Activated CD4-positive, alpha-beta T cell treated with anti-CD3 and anti-CD28 coated beads, Interleukin-2, amount 10 ng/mL, durations not matched to agents 7 days and 5 days (primary cell): ENCODE measurements at regions not wholly inside any gene's neighbourhood (a gene's known extent, or its start where the extent isn't known, plus 50 kb on each side); places are given as distances from the start of the nearest gene placed in this dataset.
"Not testable (repeated sequence)": the region's sequence is repeated elsewhere in the genome, so short reads cannot be mapped to it uniquely, and the experiment has no call there.

Experiments used
- CTCF ChIA-PET: fragments of 350-600 bp; sonication (Branson Sonifier 250); formaldehyde crosslinking; loops from one replicate; lab custom pipeline; 2021; ENCODE audit warnings: antibody characterized with exemption; lab: Charles Lee
- POLR2A ChIA-PET: fragments of 350-600 bp; sonication (Branson Sonifier 250); formaldehyde crosslinking; loops from one replicate; lab custom pipeline; 2021; ENCODE audit warnings: antibody characterized with exemption; lab: Charles Lee
- DNase-seq: peaks from one replicate; pipeline ENCODE4 v3.0.0-alpha.2; 2020
- H3K27ac Mint-ChIP-seq: one replicate; pipeline ENCODE4 v1.8.0; 2021; ENCODE audit warnings: mild to moderate bottlenecking, moderate library complexity, mixed read lengths
- H3K27me3 Mint-ChIP-seq: one replicate; pipeline ENCODE4 v1.8.0; 2021; ENCODE audit warnings: mixed read lengths
- H3K36me3 Mint-ChIP-seq: one replicate; pipeline ENCODE4 v1.8.0; 2021; ENCODE audit warnings: low read depth, mixed read lengths
- H3K4me1 Mint-ChIP-seq: one replicate; pipeline ENCODE4 v1.8.0; 2021; ENCODE audit warnings: mixed read lengths
- H3K4me3 Mint-ChIP-seq: one replicate; pipeline ENCODE4 v1.8.0; 2021; ENCODE audit warnings: mild to moderate bottlenecking, moderate library complexity, mixed read lengths
- H3K9me3 Mint-ChIP-seq: one replicate; pipeline ENCODE4 v1.8.0; 2021; ENCODE audit warnings: mixed read lengths

GRCh38 chr2:87455854-87456249 lies 292.0 kb upstream of the PLGLB2 start:
- H3K27me3 Mint-ChIP-seq, CTCF ChIA-PET, H3K36me3 Mint-ChIP-seq, POLR2A ChIA-PET, H3K27ac Mint-ChIP-seq, H3K9me3 Mint-ChIP-seq: not testable (repeated sequence)
- Mint-ChIP-seq H3K4me3 (peak overlapping the region; percentile 69), H3K4me1 (peaks cover 20% of the 10 kb centered on the region)
- DNase-seq = peak; percentile 35

DNA sequence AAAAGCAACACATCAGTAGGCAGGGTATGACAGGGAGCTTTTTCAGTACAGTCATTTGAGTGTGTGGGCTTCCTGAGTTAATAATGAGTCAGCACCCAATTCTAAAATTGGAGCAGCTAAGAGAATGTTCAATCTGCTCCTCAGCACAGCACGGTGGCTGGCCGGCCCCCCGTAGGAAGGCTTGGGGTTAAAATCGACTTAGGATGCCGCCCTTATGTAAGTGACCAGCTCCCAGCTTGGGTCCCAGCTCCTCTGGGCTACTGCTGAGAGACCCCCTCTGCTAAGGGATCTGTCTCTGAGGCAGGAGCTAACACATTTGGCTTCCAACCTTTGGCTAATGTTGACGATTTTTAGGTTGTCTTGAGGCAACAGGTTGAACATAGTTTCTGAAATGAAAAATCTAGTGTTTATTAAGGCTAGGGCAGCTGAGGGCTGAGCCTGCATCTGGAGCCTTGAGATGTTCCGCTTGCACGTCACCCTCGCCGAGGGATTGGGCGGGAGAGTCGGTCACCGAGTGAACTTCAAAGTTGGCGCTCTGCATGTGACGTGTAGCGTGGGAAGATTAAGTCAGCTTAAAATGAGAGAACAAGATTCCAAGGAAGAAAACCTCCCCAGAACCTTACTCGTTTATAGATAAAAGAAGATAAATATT lies 291.3 kb upstream of the PLGLB2 start:
- DNase-seq, H3K9me3 Mint-ChIP-seq, CTCF ChIA-PET, H3K36me3 Mint-ChIP-seq, POLR2A ChIA-PET, H3K27me3 Mint-ChIP-seq: not testable (repeated sequence)
- H3K4me1 Mint-ChIP-seq = peaks cover 20% of the 10 kb centered on the region
- H3K4me3 Mint-ChIP-seq = peak overlapping the region; percentile 73
- peak overlapping the region; percentile 86 for H3K27ac Mint-ChIP-seq

GRCh38 chr2:87457129-87457499 lies 290.8 kb upstream of the PLGLB2 start:
- peaks cover 20% of the 10 kb centered on the region for H3K4me1 Mint-ChIP-seq
- H3K27ac Mint-ChIP-seq, DNase-seq, CTCF ChIA-PET, POLR2A ChIA-PET, H3K9me3 Mint-ChIP-seq, H3K36me3 Mint-ChIP-seq, H3K27me3 Mint-ChIP-seq, H3K4me3 Mint-ChIP-seq: not testable (repeated sequence)

- H3K36me3 Mint-ChIP-seq, CTCF ChIA-PET, H3K27me3 Mint-ChIP-seq, H3K9me3 Mint-ChIP-seq, H3K27ac Mint-ChIP-seq, POLR2A ChIA-PET, DNase-seq: not testable (repeated sequence)
- H3K4me3 Mint-ChIP-seq = peak overlapping the region; percentile 66
- H3K4me1 Mint-ChIP-seq = peaks cover 17% of the 10 kb centered on the region
Measured at GRCh38 chr2:87458938-87459337, 288.9 kb upstream of the PLGLB2 start.

DNA sequence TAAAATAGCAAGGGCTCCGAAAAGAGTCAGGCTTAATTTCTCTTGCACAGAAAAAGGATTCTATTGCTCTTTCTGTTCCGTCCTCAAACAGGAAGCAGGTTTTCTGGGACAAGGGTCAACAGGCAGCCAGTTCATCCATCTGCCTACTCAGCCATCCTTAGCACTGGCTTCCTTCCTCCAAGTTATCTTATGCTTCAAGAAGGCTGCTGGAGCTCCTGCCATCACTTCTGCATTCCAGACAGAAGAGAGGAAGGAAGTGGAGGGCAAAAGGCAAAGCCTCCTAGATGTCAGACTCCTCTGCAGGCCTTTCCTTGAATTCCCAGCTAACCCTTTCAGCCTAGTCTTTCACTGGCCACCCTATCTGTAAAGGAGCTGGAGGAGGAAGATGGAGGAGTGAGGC lies 287.8 kb upstream of the PLGLB2 start:
- H3K9me3 Mint-ChIP-seq, H3K4me3 Mint-ChIP-seq, CTCF ChIA-PET, H3K27me3 Mint-ChIP-seq, DNase-seq, POLR2A ChIA-PET, H3K27ac Mint-ChIP-seq, H3K36me3 Mint-ChIP-seq: not testable (repeated sequence)
- peaks cover 17% of the 10 kb centered on the region for H3K4me1 Mint-ChIP-seq

GRCh38 chr2:87460662-87461061 lies 287.2 kb upstream of the PLGLB2 start:
- H3K9me3 Mint-ChIP-seq, CTCF ChIA-PET, H3K27ac Mint-ChIP-seq: not testable (repeated sequence)

DNA sequence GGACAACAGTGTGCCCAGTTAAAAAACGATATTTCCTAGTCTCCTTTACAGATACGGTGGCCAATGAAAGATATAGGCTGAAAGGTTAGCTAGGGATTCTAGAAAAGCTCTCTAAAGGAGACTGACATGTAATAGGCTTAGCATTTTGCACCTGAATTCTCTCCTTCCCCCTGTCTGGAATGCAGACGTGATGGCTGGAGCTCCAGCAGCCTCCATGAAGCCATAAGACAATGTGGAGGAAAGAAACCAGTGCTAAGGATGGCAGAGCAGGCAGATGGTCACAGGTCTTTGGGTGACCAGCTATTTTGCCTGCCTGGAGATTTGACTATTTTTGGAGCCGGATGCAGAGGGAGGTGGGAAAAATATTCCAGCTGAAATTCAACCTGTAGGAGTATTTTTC lies 286.2 kb upstream of the PLGLB2 start:
- CTCF ChIA-PET, H3K36me3 Mint-ChIP-seq, H3K4me3 Mint-ChIP-seq, POLR2A ChIA-PET, H3K27ac Mint-ChIP-seq, H3K9me3 Mint-ChIP-seq, DNase-seq, H3K27me3 Mint-ChIP-seq: not testable (repeated sequence)
- H3K4me1 Mint-ChIP-seq = peaks cover 29% of the 10 kb centered on the region

More at GRCh38 chr2:87460662-87461061, 287.2 kb upstream of the PLGLB2 start:
- DNase-seq, POLR2A ChIA-PET, H3K36me3 Mint-ChIP-seq, H3K4me3 Mint-ChIP-seq, H3K27me3 Mint-ChIP-seq: not testable (repeated sequence)
- peaks cover 22% of the 10 kb centered on the region for H3K4me1 Mint-ChIP-seq

DNA sequence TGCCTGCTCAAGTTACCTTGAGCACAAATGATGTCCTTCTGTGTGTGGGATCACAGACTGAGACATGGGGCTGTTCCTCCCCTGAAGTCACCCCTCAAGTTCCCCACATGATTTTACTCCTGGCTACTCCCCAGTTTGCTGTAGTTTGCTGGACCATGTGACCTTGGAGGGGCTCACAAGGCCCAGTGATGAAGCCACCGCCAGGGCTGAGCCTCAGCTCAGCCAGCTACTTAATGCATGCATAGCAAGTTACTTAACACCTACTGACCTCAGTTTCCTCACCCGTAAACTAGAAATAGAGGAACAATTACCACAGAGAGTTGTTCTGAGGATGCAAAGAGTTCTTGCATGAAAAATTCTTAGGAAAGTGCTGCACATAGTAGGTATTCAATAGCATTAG lies 283.7 kb upstream of the PLGLB2 start:
- H3K36me3 Mint-ChIP-seq, POLR2A ChIA-PET, CTCF ChIA-PET, H3K4me3 Mint-ChIP-seq, H3K27me3 Mint-ChIP-seq, DNase-seq, H3K9me3 Mint-ChIP-seq: not testable (repeated sequence)
- peak overlapping the region; percentile 68 for H3K27ac Mint-ChIP-seq
- peaks cover 38% of the 10 kb centered on the region for H3K4me1 Mint-ChIP-seq

GRCh38 chr2:87465730-87466129 lies 282.2 kb upstream of the PLGLB2 start:
- H3K27ac Mint-ChIP-seq, H3K27me3 Mint-ChIP-seq, DNase-seq, CTCF ChIA-PET, H3K4me3 Mint-ChIP-seq, H3K9me3 Mint-ChIP-seq, POLR2A ChIA-PET, H3K36me3 Mint-ChIP-seq: not testable (repeated sequence)
- peaks cover 42% of the 10 kb centered on the region for H3K4me1 Mint-ChIP-seq

DNA sequence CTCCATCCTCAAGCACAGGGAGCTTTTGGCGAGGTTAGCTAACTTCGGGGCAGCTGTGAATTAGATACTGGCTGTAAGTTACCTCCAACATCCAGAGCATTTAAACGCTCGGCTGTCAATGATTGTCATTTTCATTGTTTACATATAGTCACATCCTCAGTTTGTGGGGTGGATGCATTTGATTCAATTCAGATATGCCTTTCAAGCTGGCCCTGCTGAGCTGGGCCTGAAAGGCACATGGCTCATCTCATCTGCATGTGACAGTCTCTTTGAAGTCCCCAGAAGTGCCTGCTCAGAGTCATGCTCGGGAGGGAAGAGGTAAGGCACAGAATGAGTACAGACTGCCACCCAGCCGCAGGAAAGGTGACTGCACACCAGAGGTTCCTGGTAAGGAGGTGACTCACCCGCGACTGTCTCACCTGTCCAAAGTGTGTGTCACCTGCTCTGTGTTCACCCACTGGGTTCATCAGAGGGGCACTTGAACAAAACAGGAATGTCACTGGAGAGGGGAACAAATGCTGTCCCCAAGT lies 281.2 kb upstream of the PLGLB2 start:
- peak; percentile 68 for DNase-seq
- Mint-ChIP-seq H3K4me1 (peaks cover 48% of the 10 kb centered on the region), H3K27ac (peak overlapping the region; percentile 68)
- H3K27me3 Mint-ChIP-seq, CTCF ChIA-PET, H3K9me3 Mint-ChIP-seq, H3K4me3 Mint-ChIP-seq, H3K36me3 Mint-ChIP-seq, POLR2A ChIA-PET: not testable (repeated sequence)

GRCh38 chr2:87468429-87468981 lies 279.4 kb upstream of the PLGLB2 start:
- H3K4me3 Mint-ChIP-seq, POLR2A ChIA-PET, H3K9me3 Mint-ChIP-seq, H3K36me3 Mint-ChIP-seq, DNase-seq, H3K27me3 Mint-ChIP-seq: not testable (repeated sequence)
- peaks cover 48% of the 10 kb centered on the region for H3K4me1 Mint-ChIP-seq
- CTCF ChIA-PET = interaction anchor here (0.6 kb wide), 1 partner anchor 67 kb away, joined by 6 read pairs; no protein-coding TSS in a partner anchor
- H3K27ac Mint-ChIP-seq = peak overlapping the region; percentile 25

GRCh38 chr2:87469180-87470151 lies 278.4 kb upstream of the PLGLB2 start:
- POLR2A ChIA-PET, H3K27me3 Mint-ChIP-seq, H3K36me3 Mint-ChIP-seq, H3K9me3 Mint-ChIP-seq, CTCF ChIA-PET: not testable (repeated sequence)
- peaks cover 44% of the 10 kb centered on the region for H3K4me1 Mint-ChIP-seq
- H3K4me3 Mint-ChIP-seq = peak overlapping the region; percentile 48
- peak overlapping the region; percentile 90 for H3K27ac Mint-ChIP-seq
- DNase-seq = peak; percentile 8
